A549 (cell line): ENCODE measurements at regions not wholly inside any gene's neighbourhood (a gene's known extent, or its start where the extent isn't known, plus 50 kb on each side); places are given as distances from the start of the nearest gene placed in this dataset.

ENCODE experiments used
- BCL3 ChIP-seq: fragments of >200 bp; sonication (Bioruptor Twin); formaldehyde crosslinking; IDR thresholded peaks from 3 replicates; pipeline ENCODE4 v1.6.1; 2016
- BHLHE40 ChIP-seq: IDR thresholded peaks from 2 replicates; pipeline ENCODE4 v1.6.1; 2012; ENCODE audit warnings: low read depth, low read length, inconsistent platforms
- CBX8 ChIP-seq: fragments of 200-600 bp; sonication (generic); IDR thresholded peaks from 2 replicates; pipeline ENCODE4 v1.6.1; 2016
- CEBPB ChIP-seq, 2 experiments: fragments of >200 bp in 1 of 2; sonication (Bioruptor Twin) in 1 of 2; formaldehyde crosslinking in 1 of 2; IDR thresholded peaks; 2 replicates each; pipeline ENCODE4 v1.6.1; 2012 to 2016
- CTCF ChIP-seq: fragments of >200 bp; sonication (Bioruptor Twin); formaldehyde crosslinking; IDR thresholded peaks from 3 replicates; pipeline ENCODE4 v1.5.1; 2016
- EP300 ChIP-seq, 2 experiments: fragments of >200 bp; sonication (Bioruptor Twin); formaldehyde crosslinking; IDR thresholded peaks; 2 replicates in 1 of 2; 3 replicates in 1 of 2; pipeline ENCODE4 v1.6.1; 2016 to 2017
- HMGXB4 ChIP-seq: fragments of 250-450 bp; sonication (Bioruptor Pico); IDR thresholded peaks from 2 replicates; pipeline ENCODE4 v1.5.0; 2021; ENCODE audit warnings: mild to moderate bottlenecking, moderate library complexity, borderline replicate concordance
- KDM5A ChIP-seq: fragments of 200-600 bp; sonication (generic); IDR thresholded peaks from 2 replicates; pipeline ENCODE4 v1.6.1; 2016; ENCODE audit warnings: antibody characterized with exemption, mild to moderate bottlenecking
- POLR2A ChIP-seq: IDR thresholded peaks from 2 replicates; pipeline ENCODE4 v1.6.1; 2012; ENCODE audit warnings: mild to moderate bottlenecking, low read length
- RAD21 ChIP-seq, 2 experiments: fragments of >200 bp in 1 of 2; sonication (Bioruptor Twin) in 1 of 2; formaldehyde crosslinking in 1 of 2; IDR thresholded peaks in 1 of 2; conservative IDR thresholded peaks in 1 of 2; 2 replicates in 1 of 2; 3 replicates in 1 of 2; pipeline ENCODE4 v1.6.1; 2012 to 2018; ENCODE audit warnings: inconsistent platforms in 1 of 2
- TFCP2L1 ChIP-seq: fragments of 250-450 bp; sonication (Bioruptor Pico); IDR thresholded peaks from 2 replicates; pipeline ENCODE4 v1.5.0; 2021; ENCODE audit warnings: mild to moderate bottlenecking
- ZFP36 ChIP-seq: fragments of 450-650 bp; IDR thresholded peaks from 2 replicates; pipeline ENCODE4 v1.6.1; 2014; ENCODE audit warnings: borderline replicate concordance; ENCODE audit not compliant: partially characterized antibody

DNA sequence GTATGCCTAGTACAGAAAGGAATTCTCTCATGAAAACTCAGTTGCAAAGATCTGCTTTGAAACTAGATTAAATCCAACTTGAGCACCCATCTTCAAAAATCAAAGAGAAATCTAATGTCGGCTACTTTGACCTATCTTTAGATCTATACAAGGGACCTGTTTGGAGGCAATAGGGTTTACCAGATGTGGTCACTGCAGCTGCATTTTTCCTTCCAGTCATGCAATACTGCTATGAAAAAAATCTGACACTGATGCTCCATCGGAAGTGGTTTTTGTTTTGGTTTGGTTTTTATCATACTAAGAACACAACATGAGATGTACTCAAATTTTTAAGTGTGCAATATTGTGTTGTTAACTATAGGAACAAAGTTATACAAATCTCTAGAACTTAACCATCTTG lies 169.5 kb downstream of the BCHE start:
- TF ChIP-seq EP300 (IDR thresholded peaks at IDR 0.05) (no peak), TFCP2L1 (CRISPR knock-in tag) (no peak), BHLHE40 (no peak), CTCF (no peak), HMGXB4 (no peak), CBX8 (no peak), POLR2A (no peak), BCL3 (no peak), KDM5A (no peak), ZFP36 (no peak), CEBPB (IDR thresholded peaks at IDR 0.05) (no peak), RAD21 (conservative IDR thresholded peaks at IDR 0.05 in 1 of 2, IDR thresholded peaks at IDR 0.05 in 1 of 2) (no peak)
